ENCODE measurements at regions not wholly inside any gene's neighbourhood (a gene's known extent, or its start where the extent isn't known, plus 50 kb on each side); places are given as distances from the start of the nearest gene placed in this dataset.

GRCh38 chr1:29653034-29653810 is 416.9 kb downstream of the PTPRU start:
- Mint-ChIP-seq H3K36me3 (ENCODE audit: insufficient read depth, unreplicated experiment) (no peaks in the 10 kb centered on the region), H3K9me3 (ENCODE audit: unreplicated experiment) (no peaks in the 10 kb centered on the region), H3K4me3 (ENCODE audit: unreplicated experiment) (no peak overlapping the region), H3K27me3 (ENCODE audit: insufficient read depth, unreplicated experiment) (no peaks in the 10 kb centered on the region), H3K4me1 (ENCODE audit: low read depth, unreplicated experiment) (no peaks in the 10 kb centered on the region), H3K27ac (ENCODE audit: unreplicated experiment) (no peak overlapping the region)
- no peak for DNase-seq
- intact Hi-C loops (cut with micrococcal nuclease; ENCODE audit: unreplicated experiment) = no loop called here
- Histone ChIP-seq H3K27me3 (replicated peaks; ENCODE audit: control insufficient read depth, insufficient read depth, low read length) (no peaks in the 10 kb centered on the region), H3K9me3 (no peaks in the 10 kb centered on the region), H3K4me3 (ENCODE audit: low read depth, low read length) (no peak overlapping the region), H3K36me3 (ENCODE audit: control insufficient read depth, insufficient read depth, low read length) (no peaks in the 10 kb centered on the region), H3K4me1 (no peaks in the 10 kb centered on the region)
- BruUV-seq (replicated peaks) = no TSS peak
- CTCF ChIA-PET = no interaction called here
- POLR2A ChIA-PET = no interaction called here
- TF ChIP-seq, protein P1, sequence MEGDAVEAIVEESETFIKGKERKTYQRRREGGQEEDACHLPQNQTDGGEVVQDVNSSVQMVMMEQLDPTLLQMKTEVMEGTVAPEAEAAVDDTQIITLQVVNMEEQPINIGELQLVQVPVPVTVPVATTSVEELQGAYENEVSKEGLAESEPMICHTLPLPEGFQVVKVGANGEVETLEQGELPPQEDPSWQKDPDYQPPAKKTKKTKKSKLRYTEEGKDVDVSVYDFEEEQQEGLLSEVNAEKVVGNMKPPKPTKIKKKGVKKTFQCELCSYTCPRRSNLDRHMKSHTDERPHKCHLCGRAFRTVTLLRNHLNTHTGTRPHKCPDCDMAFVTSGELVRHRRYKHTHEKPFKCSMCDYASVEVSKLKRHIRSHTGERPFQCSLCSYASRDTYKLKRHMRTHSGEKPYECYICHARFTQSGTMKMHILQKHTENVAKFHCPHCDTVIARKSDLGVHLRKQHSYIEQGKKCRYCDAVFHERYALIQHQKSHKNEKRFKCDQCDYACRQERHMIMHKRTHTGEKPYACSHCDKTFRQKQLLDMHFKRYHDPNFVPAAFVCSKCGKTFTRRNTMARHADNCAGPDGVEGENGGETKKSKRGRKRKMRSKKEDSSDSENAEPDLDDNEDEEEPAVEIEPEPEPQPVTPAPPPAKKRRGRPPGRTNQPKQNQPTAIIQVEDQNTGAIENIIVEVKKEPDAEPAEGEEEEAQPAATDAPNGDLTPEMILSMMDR (IDR thresholded peaks at IDR 0.05; ENCODE audit: insufficient read depth in 1 of 2, low read depth in 1 of 2, low read length in 1 of 2, severe bottlenecking in 1 of 2, unreplicated experiment in 1 of 2) = no peak

GRCh38 chr1:29651684-29652665 is 415.7 kb downstream of the PTPRU start:
- no peaks in the 10 kb centered on the region for H3K4me1 ChIP-seq
- H3K27ac Mint-ChIP-seq (ENCODE audit: unreplicated experiment) = no peak overlapping the region
- TF ChIP-seq, protein P1 (IDR thresholded peaks at IDR 0.05; ENCODE audit: insufficient read depth in 1 of 2, low read depth in 1 of 2, low read length in 1 of 2, severe bottlenecking in 1 of 2, unreplicated experiment in 1 of 2) = no peak
- no TSS peak for BruUV-seq (replicated peaks)
- POLR2A ChIA-PET = no interaction called here
- CTCF ChIA-PET = no interaction called here
- no peak overlapping the region for H3K4me3 Mint-ChIP-seq (ENCODE audit: unreplicated experiment)
- H3K4me1 Mint-ChIP-seq (ENCODE audit: low read depth, unreplicated experiment) = no peaks in the 10 kb centered on the region
- intact Hi-C loops (cut with micrococcal nuclease; ENCODE audit: unreplicated experiment) = no loop called here
- H3K36me3 ChIP-seq (ENCODE audit: control insufficient read depth, insufficient read depth, low read length) = no peaks in the 10 kb centered on the region
- H3K36me3 Mint-ChIP-seq (ENCODE audit: insufficient read depth, unreplicated experiment) = no peaks in the 10 kb centered on the region
- H3K9me3 Mint-ChIP-seq (ENCODE audit: unreplicated experiment) = no peaks in the 10 kb centered on the region
- H3K27me3 Mint-ChIP-seq (ENCODE audit: insufficient read depth, unreplicated experiment) = peaks cover 6% of the 10 kb centered on the region
- H3K9me3 ChIP-seq = no peaks in the 10 kb centered on the region
- no peak overlapping the region for H3K4me3 ChIP-seq (ENCODE audit: low read depth, low read length)
- H3K27me3 ChIP-seq (replicated peaks; ENCODE audit: control insufficient read depth, insufficient read depth, low read length) = no peaks in the 10 kb centered on the region
- DNase-seq = no peak

- H3K4me1 Mint-ChIP-seq (ENCODE audit: low read depth, unreplicated experiment) = no peaks in the 10 kb centered on the region
- Histone ChIP-seq H3K4me3 (ENCODE audit: low read depth, low read length) (no peak overlapping the region), H3K4me1 (no peaks in the 10 kb centered on the region), H3K9me3 (no peaks in the 10 kb centered on the region), H3K27me3 (replicated peaks; ENCODE audit: control insufficient read depth, insufficient read depth, low read length) (no peaks in the 10 kb centered on the region), H3K36me3 (ENCODE audit: control insufficient read depth, insufficient read depth, low read length) (no peaks in the 10 kb centered on the region)
- no peak overlapping the region for H3K27ac Mint-ChIP-seq (ENCODE audit: unreplicated experiment)
- no peak overlapping the region for H3K4me3 Mint-ChIP-seq (ENCODE audit: unreplicated experiment)
- no peaks in the 10 kb centered on the region for H3K9me3 Mint-ChIP-seq (ENCODE audit: unreplicated experiment)
- BruUV-seq (replicated peaks) = no TSS peak
- TF ChIP-seq, protein P1 (IDR thresholded peaks at IDR 0.05; ENCODE audit: insufficient read depth in 1 of 2, low read depth in 1 of 2, low read length in 1 of 2, severe bottlenecking in 1 of 2, unreplicated experiment in 1 of 2) = no peak
- H3K36me3 Mint-ChIP-seq (ENCODE audit: insufficient read depth, unreplicated experiment) = no peaks in the 10 kb centered on the region
- peaks cover 6% of the 10 kb centered on the region for H3K27me3 Mint-ChIP-seq (ENCODE audit: insufficient read depth, unreplicated experiment)
- DNase-seq = no peak
- intact Hi-C loops (cut with micrococcal nuclease; ENCODE audit: unreplicated experiment) = no loop called here
- CTCF ChIA-PET = no interaction called here
- POLR2A ChIA-PET = no interaction called here
These were observed 414.9 kb downstream of the PTPRU start for GRCh38 chr1:29651246-29651645.
